HG03064 (cell line): ENCODE measurements at regions not wholly inside any gene's neighbourhood (a gene's known extent, or its start where the extent isn't known, plus 50 kb on each side); places are given as distances from the start of the nearest gene placed in this dataset.

Experiments used
- ATAC-seq: cut with Tn5 transposase; IDR thresholded peaks from one replicate; pipeline ENCODE4 v1.9.1; 2021; ENCODE audit warnings: low read depth; ENCODE audit not compliant: unreplicated experiment

- no peak for ATAC-seq
Observed at GRCh38 chr2:193580176-193580950, 1385.6 kb upstream of the TMEFF2 start.

- ATAC-seq: no peak
Observed at GRCh38 chr2:193566886-193567285, 1372.2 kb upstream of the TMEFF2 start.

GRCh38 chr2:193566276-193566675, 1371.5 kb upstream of the TMEFF2 start:
- no peak for ATAC-seq

GRCh38 chr2:193562031-193562430, 1367.3 kb upstream of the TMEFF2 start:
- ATAC-seq: no peak

- ATAC-seq: no peak
Observed at GRCh38 chr2:193561054-193561453, 1366.3 kb upstream of the TMEFF2 start.

GRCh38 chr2:193556766-193557470, 1362.2 kb upstream of the TMEFF2 start:
- no peak for ATAC-seq

- no peak for ATAC-seq
Observed at GRCh38 chr2:193549661-193550060, 1354.9 kb upstream of the TMEFF2 start.

GRCh38 chr2:193542762-193543161, 1348.0 kb upstream of the TMEFF2 start:
- no peak for ATAC-seq

GRCh38 chr2:193539188-193539587, 1344.5 kb upstream of the TMEFF2 start:
- ATAC-seq: peak; percentile 94

GRCh38 chr2:193538061-193538460, 1343.3 kb upstream of the TMEFF2 start:
- ATAC-seq: no peak

- no peak for ATAC-seq
Observed at GRCh38 chr2:193537531-193537930, 1342.8 kb upstream of the TMEFF2 start.

- no peak for ATAC-seq
Observed at GRCh38 chr2:193528458-193528857, 1333.7 kb upstream of the TMEFF2 start.

- no peak for ATAC-seq
Observed at GRCh38 chr2:193527146-193527545, 1332.4 kb upstream of the TMEFF2 start.

GRCh38 chr2:193523662-193524061, 1328.9 kb upstream of the TMEFF2 start:
- no peak for ATAC-seq

GRCh38 chr2:193521523-193521922, 1326.8 kb upstream of the TMEFF2 start:
- no peak for ATAC-seq

GRCh38 chr2:193520709-193521458, 1326.2 kb upstream of the TMEFF2 start:
- ATAC-seq: no peak

GRCh38 chr2:193518041-193518817, 1323.5 kb upstream of the TMEFF2 start:
- no peak for ATAC-seq

GRCh38 chr2:193517615-193518014, 1322.9 kb upstream of the TMEFF2 start:
- no peak for ATAC-seq

- ATAC-seq: no peak
Observed at GRCh38 chr2:193506035-193506434, 1311.3 kb upstream of the TMEFF2 start.

GRCh38 chr2:193505620-193506019, 1310.9 kb upstream of the TMEFF2 start:
- ATAC-seq: no peak
